Neural cell (in vitro differentiated cells): ENCODE measurements at regions not wholly inside any gene's neighbourhood (a gene's known extent, or its start where the extent isn't known, plus 50 kb on each side); places are given as distances from the start of the nearest gene placed in this dataset.

ENCODE experiments used
- CTCF ChIP-seq: fragments of 450-650 bp; IDR thresholded peaks from 2 replicates; pipeline ENCODE4 v1.5.1; 2014; ENCODE audit warnings: antibody characterized with exemption, mild to moderate bottlenecking, moderate library complexity; ENCODE audit not compliant: poor library complexity, severe bottlenecking
- RAD21 ChIP-seq: fragments of 450-650 bp; conservative IDR thresholded peaks from 2 replicates; pipeline ENCODE4 v1.6.1; 2014; ENCODE audit warnings: antibody characterized with exemption, mild to moderate bottlenecking, moderate library complexity

GRCh38 chr22:49147617-49148175, 680.0 kb downstream of the BRD1 start:
- TF ChIP-seq CTCF (no peak), RAD21 (no peak)
